Lower lobe of right lung (tissue), 2 donors: ENCODE measurements at regions not wholly inside any gene's neighbourhood (a gene's known extent, or its start where the extent isn't known, plus 50 kb on each side); places are given as distances from the start of the nearest gene placed in this dataset.

Experiments used
- ATAC-seq, 2 donors: fragments of 200-7000 bp; cut with Tn5 transposase; one replicate each; pipeline ENCODE4 v1.9.1; 2020 to 2022; ENCODE audit warnings: mild to moderate bottlenecking in 2 of 2, moderate library complexity in 2 of 2
- DNase-seq: peaks from one replicate; pipeline ENCODE4 v3.0.0-alpha.2; 2020
- H3K27ac ChIP-seq: fragments of 200-600 bp; one replicate; pipeline ENCODE4 v1.8.0; 2022
- H3K27me3 ChIP-seq: fragments of 200-600 bp; one replicate; pipeline ENCODE4 v1.8.0; 2022; ENCODE audit warnings: low read depth
- H3K36me3 ChIP-seq: fragments of 200-600 bp; one replicate; pipeline ENCODE4 v1.8.0; 2022; ENCODE audit warnings: mild to moderate bottlenecking
- H3K4me1 ChIP-seq: fragments of 200-600 bp; one replicate; pipeline ENCODE4 v1.8.0; 2022
- H3K4me3 ChIP-seq: fragments of 200-600 bp; one replicate; pipeline ENCODE4 v1.8.0; 2022; ENCODE audit warnings: mild to moderate bottlenecking
- H3K9me3 ChIP-seq: fragments of 200-600 bp; one replicate; pipeline ENCODE4 v1.8.0; 2022
- intact Hi-C: fragments of 100-400 bp; cut with DNase I; formaldehyde crosslinking; loops from one replicate; pipeline ENCODE4 v1.11.0; 2022
- TF ChIP-seq, protein P1 (sequence below): fragments of 200-600 bp; IDR thresholded peaks from one replicate; pipeline ENCODE4 v1.8.0; 2022; ENCODE audit warnings: antibody characterized with exemption, mild to moderate bottlenecking
- donor health status: DM: no; HTN: yes; CAD: no; lungs with severe emphysema.

DNA sequence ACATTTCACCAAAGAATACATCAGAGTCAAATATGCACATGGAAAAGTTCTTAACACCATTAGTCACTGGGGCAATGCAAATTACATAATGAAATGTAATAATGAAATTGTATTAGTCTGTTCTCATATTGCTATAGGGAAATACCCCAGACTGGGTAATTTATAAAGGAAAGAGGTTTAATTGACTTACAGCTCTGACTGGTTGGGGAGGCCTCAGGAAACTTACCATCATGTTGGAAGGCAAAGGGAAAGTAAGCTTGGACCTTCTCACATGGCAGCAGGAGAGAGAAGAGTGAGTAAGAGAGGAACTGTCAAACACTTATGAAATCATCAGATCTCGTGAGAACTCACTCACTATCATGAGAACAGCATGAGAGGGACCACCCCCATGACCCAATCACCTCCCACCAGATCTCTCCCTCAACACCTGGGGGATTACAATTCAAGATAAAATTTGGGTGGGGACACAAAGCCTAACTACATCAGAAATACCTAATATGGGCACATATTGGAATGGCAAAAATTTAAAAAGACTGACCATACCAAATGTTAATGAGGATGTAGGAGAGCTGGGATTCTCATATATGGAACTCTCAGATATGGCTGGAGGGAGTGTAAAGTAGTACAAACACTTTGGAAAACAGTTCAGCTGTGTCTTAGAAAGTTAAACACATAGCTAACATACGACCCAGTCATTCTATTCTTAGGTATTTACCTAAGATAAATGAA, 65.1 kb upstream of the CD44 start:
- no peak for ATAC-seq
- Histone ChIP-seq H3K27ac (no peak overlapping the region), H3K27me3 (no peaks in the 10 kb centered on the region), H3K36me3 (no peaks in the 10 kb centered on the region), H3K4me3 (no peak overlapping the region), H3K4me1 (peaks cover 9% of the 10 kb centered on the region), H3K9me3 (no peaks in the 10 kb centered on the region)
- TF ChIP-seq, protein P1, sequence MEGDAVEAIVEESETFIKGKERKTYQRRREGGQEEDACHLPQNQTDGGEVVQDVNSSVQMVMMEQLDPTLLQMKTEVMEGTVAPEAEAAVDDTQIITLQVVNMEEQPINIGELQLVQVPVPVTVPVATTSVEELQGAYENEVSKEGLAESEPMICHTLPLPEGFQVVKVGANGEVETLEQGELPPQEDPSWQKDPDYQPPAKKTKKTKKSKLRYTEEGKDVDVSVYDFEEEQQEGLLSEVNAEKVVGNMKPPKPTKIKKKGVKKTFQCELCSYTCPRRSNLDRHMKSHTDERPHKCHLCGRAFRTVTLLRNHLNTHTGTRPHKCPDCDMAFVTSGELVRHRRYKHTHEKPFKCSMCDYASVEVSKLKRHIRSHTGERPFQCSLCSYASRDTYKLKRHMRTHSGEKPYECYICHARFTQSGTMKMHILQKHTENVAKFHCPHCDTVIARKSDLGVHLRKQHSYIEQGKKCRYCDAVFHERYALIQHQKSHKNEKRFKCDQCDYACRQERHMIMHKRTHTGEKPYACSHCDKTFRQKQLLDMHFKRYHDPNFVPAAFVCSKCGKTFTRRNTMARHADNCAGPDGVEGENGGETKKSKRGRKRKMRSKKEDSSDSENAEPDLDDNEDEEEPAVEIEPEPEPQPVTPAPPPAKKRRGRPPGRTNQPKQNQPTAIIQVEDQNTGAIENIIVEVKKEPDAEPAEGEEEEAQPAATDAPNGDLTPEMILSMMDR = no peak
- DNase-seq = no peak
- intact Hi-C loops = no loop called here

DNA sequence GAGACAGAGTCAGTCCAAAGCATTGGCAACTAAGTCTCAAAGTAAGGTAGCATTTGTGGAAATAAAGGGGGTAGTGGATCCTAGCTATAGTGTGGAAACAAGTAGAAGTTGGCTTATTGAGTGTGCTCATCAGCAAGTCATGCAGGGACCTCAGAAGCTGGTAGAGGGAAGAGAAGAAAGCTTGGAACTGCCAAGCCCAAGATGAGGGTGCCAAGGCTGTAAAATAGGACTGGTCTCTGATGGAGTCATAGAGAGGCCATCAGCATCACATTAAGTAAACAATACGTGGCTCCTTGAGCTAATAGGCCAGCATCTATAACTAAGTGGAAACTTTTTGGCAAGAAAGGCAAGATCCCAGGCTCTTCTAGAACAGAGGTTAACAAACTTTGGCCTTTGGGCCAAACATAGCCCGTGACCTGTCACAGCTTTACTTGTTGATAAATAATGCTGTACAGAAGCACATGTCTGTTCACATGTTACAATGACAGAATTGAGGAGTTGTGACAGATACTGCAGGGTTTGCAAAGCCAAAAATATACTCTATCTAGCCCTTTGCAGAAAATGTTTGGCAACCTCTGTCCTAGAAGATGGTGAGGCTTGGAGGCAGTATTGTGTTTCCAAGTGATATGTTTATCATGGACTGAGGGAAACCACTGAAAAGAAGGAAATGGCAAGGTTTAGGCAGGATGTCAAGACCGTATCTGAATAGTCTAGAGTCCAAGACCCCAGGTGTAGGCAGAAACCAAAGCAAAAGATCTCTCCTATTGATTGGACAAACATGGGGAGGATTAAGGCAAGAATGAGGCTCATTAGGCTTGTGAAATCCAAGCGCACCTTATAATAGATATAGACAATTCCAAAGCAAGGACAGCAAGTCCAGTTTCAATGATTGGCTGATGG, 62.5 kb upstream of the CD44 start:
- Histone ChIP-seq H3K9me3 (no peaks in the 10 kb centered on the region), H3K4me3 (no peak overlapping the region), H3K36me3 (no peaks in the 10 kb centered on the region), H3K27me3 (no peaks in the 10 kb centered on the region), H3K27ac (no peak overlapping the region), H3K4me1 (peaks cover 9% of the 10 kb centered on the region)
- TF ChIP-seq, protein P1 = no peak
- ATAC-seq = no peak
- intact Hi-C loops = no loop called here
- no peak for DNase-seq

DNA sequence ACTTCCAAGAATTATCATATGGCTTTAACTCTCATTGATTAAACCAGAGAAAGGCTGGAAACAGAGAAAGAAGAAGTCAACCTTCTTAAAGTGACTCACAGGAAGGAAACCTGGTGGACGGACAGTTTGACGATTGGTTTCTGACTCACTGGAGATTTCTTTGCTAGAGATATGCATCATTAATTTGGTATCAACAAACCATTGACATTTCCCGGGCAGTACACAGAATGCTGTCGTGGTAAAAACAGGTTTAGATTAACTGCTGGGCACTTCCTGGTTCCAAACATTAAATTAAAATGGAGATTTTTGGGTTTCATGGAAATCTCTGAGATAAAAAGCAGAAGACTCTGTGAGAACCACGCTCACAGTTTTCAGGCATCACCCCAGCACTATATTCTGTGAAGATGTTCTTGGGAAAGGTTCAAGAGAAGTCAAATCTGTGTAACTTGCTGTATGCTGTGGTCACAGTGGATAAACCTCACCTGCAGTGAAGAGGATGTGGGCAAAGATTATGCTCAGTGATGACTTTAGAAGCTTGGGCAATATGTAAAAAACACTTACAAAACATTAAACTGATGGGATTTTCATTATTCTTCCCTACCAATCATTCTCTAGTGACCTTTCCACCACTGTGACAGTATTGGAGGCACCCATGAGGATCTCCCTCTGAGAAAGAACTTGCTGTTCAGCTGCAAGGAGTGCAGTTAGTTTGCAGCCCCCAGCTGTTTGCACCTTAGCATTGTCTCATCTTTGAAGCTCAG, 61.1 kb upstream of the CD44 start:
- no peak for DNase-seq
- TF ChIP-seq, protein P1 = no peak
- Histone ChIP-seq H3K4me3 (no peak overlapping the region), H3K4me1 (peaks cover 20% of the 10 kb centered on the region), H3K27ac (no peak overlapping the region), H3K27me3 (no peaks in the 10 kb centered on the region), H3K36me3 (no peaks in the 10 kb centered on the region), H3K9me3 (no peaks in the 10 kb centered on the region)
- peak in 1 of 2 donors; percentile 50 for ATAC-seq
- intact Hi-C loops = no loop called here

DNA sequence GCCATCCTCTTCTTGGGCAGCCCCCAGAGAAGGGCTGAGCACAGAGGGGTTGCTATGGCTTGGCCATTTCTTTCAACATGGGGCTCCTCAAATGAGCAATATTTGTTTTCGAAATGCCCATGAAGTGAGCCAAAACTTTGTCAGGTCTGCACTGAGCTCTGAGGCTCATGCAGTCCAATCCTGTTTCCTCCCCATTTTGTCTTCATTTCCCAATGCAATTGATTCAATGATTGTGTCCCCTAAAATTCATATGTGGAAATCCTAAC, 60.6 kb upstream of the CD44 start:
- no peak overlapping the region for H3K27ac ChIP-seq

DNA sequence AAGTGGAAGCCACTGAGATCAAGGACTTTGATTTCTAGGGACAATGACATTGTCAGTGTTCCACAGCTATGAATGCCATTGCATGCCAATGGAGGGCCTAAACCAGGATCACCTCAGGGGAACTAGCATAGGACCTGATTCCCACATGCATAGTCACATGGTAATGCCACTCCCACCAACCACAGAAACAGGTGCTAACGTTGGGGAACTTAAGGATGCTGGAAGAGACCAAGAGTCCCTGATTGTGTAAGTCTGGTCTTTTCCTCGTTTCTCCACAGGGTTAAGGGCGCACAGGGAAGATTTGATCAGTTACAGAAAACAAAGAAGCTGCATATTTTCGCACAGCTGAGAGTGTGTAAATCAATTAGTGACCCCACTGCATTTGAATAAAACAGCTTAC, 59.4 kb upstream of the CD44 start:
- Histone ChIP-seq H3K4me3 (no peak overlapping the region), H3K27me3 (no peaks in the 10 kb centered on the region), H3K4me1 (peaks cover 37% of the 10 kb centered on the region), H3K27ac (no peak overlapping the region), H3K36me3 (no peaks in the 10 kb centered on the region), H3K9me3 (no peaks in the 10 kb centered on the region)
- ATAC-seq (no peak), DNase-seq (no peak)
- intact Hi-C loops = no loop called here
- TF ChIP-seq, protein P1 = no peak

More for the DNA sequence above, 60.6 kb upstream of the CD44 start:
- H3K27me3 ChIP-seq = no peaks in the 10 kb centered on the region
- intact Hi-C loops = no loop called here
- H3K36me3 ChIP-seq = no peaks in the 10 kb centered on the region
- no peaks in the 10 kb centered on the region for H3K9me3 ChIP-seq
- TF ChIP-seq, protein P1 = no peak
- peaks cover 25% of the 10 kb centered on the region for H3K4me1 ChIP-seq
- DNase-seq (no peak), ATAC-seq (no peak)
- H3K4me3 ChIP-seq = no peak overlapping the region
